Fibroblast of skin of left quadriceps (primary cell): ENCODE measurements at regions not wholly inside any gene's neighbourhood (a gene's known extent, or its start where the extent isn't known, plus 50 kb on each side); places are given as distances from the start of the nearest gene placed in this dataset.
"Not testable (repeated sequence)": the region's sequence is repeated elsewhere in the genome, so short reads cannot be mapped to it uniquely, and the experiment has no call there.

Source experiments
- DNase-seq, 2 experiments: peaks; one replicate each; pipeline ENCODE4 v3.0.0-alpha.2; 2013; ENCODE audit warnings: low read depth in 2 of 2

DNA sequence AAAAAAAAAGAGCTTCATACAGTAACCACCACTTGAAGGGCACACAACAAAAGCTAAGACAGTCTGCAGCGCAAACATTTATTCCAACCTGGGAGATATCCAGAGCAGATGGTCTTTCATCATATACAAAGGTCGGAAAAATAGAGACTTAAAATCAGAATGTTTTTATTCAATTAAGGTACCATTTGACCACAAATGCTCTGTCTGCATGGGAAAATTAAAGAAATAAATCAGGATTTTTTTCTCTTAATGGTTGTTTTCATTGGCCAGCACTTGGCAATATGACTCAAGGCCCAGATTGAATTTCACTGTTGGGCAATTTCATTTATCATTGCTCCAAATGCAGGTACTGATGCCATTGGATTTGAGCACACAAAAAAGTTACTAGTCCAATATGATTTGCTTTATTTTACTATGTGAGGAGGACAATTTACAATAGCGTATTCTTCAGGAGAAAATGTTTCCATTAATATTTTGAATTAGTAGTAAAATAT lies 145.9 kb upstream of the AGTR1 start:
- no peak for DNase-seq

GRCh38 chr3:148554367-148554766 lies 143.3 kb upstream of the AGTR1 start:
- DNase-seq: no peak

- no peak for DNase-seq
Measured at GRCh38 chr3:148556664-148557063, 141.0 kb upstream of the AGTR1 start.

DNA sequence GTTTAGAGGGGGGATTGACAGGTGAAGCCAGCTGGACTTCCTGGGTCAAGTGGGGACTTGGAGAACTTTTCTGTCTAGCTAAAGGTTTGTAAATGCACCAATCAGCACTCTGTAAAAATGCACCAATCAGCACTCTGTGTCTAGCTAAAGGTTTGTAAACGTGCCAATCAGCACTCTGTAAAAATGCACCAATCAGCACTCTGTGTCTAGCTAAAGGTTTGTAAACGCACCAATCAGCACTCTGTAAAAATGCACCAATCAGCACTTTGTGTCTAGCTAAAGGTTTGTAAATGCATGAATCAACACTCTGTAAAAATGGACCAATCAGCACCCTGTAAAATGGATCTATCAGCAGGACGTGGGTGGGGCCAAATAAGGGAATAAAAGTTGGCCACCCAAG lies 120.1 kb upstream of the AGTR1 start:
- DNase-seq: not testable (repeated sequence)

DNA sequence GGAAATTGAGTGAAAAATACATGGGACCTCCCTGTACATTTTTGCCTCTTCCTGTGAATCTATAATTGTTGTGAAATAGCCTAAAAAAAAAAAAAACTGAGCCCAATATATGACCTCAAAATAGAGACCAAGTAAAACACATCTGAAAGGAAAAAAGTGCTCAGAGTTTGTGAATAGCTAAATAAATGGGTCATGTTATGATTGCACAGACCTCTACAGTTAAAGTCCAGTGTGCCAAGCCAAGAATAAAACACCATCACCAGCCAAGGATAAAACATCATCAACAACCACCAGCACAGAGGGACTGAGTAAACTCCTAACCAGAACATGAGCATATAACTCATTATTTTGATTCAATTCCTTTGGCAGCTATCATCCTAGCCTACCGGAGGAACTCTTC lies 115.6 kb upstream of the AGTR1 start:
- DNase-seq: no peak

- DNase-seq: no peak
Measured at GRCh38 chr3:148583793-148584192, 113.9 kb upstream of the AGTR1 start.

DNA sequence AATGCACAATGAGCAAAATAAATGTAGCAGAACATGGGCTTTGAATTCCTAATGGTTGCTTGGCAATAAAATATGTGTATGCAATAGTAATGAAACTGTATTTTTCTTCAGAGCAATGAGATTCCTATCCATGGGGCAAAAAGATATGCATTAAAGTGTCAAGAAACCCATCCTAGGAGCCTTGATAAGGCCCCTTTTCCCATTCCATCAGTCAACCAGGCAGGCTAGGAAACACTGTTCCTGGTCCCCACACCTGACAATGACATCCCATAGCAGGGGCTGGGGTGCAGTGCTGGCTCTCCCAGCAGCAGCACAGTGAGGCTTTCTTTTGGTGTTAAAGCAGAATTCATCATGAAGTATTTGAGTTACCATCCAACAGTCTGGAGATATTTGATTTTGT lies 113.3 kb upstream of the AGTR1 start:
- DNase-seq: no peak

DNA sequence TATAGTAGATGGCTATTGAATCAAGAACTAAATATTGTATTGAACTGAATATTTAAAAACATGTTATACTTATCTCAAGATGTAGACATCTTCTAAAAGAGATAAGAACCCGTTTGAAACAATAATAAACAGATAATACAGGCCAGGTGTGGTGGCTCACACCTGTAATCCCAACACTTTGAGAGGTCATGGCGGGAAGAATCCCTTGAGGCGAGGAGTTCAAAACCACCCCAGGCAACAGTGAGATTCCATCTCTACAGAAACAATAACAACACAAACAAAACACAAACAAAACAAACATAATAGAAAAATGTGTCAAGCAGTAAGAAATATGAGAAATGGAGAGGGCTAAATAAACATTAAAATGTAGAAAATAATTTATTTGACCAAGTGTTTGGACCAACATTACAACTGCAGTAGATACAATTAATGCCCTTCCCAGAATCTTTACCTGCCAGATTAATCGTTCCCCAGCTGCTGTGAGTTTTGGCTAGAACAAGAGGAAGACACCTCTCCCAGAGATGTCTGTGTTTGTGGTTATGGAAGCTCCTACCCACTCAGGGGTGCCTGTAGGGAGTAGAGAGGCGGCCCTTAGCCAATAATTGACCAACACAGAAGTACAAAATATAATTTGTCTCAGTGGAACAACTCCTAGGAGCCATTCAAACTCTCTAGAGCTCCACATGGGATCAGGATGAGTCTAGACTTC lies 111.9 kb upstream of the AGTR1 start:
- no peak for DNase-seq

GRCh38 chr3:148588291-148588690 lies 109.4 kb upstream of the AGTR1 start:
- no peak for DNase-seq

DNA sequence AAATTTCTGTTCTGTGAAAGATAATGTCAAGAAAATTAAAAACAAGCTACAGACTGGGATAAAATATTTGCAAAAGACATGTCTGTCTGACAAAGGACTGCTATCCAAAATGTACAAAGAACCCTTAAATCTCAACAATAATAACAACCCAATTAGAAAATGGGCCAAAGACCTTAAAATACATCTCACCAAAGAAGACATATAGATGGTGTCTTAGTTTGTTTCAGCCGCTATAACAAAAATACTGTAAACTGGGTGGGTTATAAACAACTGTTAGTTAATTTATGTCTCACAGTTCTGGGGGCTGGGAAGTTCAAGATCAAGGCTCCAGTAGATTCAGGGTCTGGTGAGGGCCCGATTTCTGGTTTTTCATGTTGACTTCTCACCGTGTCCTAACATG lies 106.2 kb upstream of the AGTR1 start:
- no peak for DNase-seq

GRCh38 chr3:148598619-148599018 lies 99.1 kb upstream of the AGTR1 start:
- DNase-seq: no peak

DNA sequence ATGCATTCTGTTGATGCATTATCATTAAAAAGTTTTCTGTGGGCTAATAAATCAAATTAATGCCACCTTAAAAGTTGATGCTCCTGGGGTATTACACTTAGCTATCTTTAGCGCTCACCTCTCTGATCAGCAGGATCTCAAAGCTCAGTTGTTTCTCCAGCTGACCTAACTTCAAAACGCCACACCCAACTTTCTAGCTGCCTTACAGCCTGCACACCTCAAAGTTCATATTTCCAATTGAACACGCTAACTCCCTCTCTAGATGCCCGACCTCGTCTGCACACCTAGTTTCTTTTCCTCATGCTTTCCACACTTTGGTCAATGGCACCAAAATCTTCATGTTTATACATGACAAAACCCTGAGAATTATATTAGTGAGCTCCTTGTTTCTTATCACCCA lies 98.2 kb upstream of the AGTR1 start:
- no peak for DNase-seq

DNA sequence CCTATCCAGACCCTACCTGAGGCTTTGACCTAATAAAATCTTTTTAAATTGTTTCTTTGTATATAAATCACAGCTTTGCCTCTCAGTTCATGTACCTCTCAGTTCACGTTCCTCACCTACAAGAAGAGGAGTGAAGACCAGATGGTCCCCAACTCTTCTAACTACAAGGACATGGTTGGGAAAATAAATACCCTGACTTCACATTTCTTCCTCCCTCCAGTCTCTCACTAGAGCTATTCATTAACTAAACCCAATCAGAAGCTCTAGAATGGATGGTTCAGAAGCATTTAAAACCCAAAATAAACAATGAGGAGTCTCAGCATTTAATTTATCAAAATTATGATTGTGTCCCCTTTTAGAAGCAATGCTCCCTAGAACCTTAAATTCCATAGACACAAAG lies 97.3 kb upstream of the AGTR1 start:
- no peak for DNase-seq

- DNase-seq: no peak
Measured at GRCh38 chr3:148600902-148601765, 96.6 kb upstream of the AGTR1 start.

- DNase-seq: peak in 1 of 2 experiments; percentile 18
Measured at GRCh38 chr3:148601766-148602685, 95.7 kb upstream of the AGTR1 start.

- peak in 1 of 2 experiments; percentile 9 for DNase-seq
Measured at GRCh38 chr3:148604270-148605085, 93.2 kb upstream of the AGTR1 start.

- peak in 1 of 2 experiments; percentile 7 for DNase-seq
Measured at GRCh38 chr3:148605521-148605920, 92.2 kb upstream of the AGTR1 start.

GRCh38 chr3:148606979-148607378 lies 90.7 kb upstream of the AGTR1 start:
- no peak for DNase-seq

DNA sequence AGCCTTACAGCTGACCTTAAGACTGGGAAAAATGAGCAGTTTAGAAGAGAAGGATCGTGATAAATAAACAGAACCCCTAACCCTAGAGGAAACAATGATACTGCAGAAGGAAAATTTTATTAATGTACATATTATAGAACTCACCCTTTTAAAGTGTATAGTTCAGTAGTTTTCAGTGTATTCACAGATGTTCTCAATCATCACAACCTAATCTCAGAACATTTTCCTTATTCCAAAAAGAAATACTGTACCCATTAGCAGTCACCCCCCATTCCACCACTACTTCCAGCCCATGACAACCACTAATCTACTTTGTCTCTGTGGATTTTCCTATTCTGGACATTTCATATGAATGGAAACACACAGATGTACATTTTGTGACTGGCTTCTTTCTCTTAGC lies 90.2 kb upstream of the AGTR1 start:
- no peak for DNase-seq

- DNase-seq: no peak
Measured at GRCh38 chr3:148612278-148612677, 85.4 kb upstream of the AGTR1 start.

- peak; percentile 34 to 38 for DNase-seq
Measured at GRCh38 chr3:148615382-148615781, 82.3 kb upstream of the AGTR1 start.
